ENCODE measurements at regions not wholly inside any gene's neighbourhood (a gene's known extent, or its start where the extent isn't known, plus 50 kb on each side); places are given as distances from the start of the nearest gene placed in this dataset.
"Not testable (repeated sequence)": the region's sequence is repeated elsewhere in the genome, so short reads cannot be mapped to it uniquely, and the experiment has no call there.

DNA sequence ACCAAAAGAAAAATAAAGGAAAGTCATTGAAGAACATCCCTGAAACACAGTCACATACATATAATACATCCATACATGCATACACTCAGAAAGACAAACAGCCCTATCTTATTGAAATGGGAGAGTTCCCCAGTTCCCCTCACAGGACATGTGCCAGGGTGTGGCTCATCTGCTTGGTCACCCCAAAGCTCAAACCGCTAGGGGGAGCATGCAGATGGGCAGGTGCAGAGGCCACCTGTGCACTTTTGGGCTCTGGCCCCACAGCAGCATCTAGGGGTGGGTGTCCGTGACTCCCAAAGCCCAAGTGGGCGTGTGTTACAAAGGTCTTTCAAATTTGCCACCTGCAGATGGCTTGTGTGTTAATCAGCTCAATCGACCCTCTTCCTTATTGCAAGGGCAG lies 75.2 kb downstream of the CMAS start:
- H2AFZ ChIP-seq = no peak overlapping the region
- H3K9me3 ChIP-seq (ENCODE audit: low read depth) = no peaks in the 10 kb centered on the region
- H4K20me1 ChIP-seq (ENCODE audit: insufficient read depth, poor library complexity, severe bottlenecking) = no peaks in the 10 kb centered on the region
- H3K27me3 ChIP-seq = peaks cover 3% of the 10 kb centered on the region
- H3K27ac ChIP-seq = no peak overlapping the region
- H3K9me2 ChIP-seq (replicated peaks; ENCODE audit: insufficient read depth) = no peaks in the 10 kb centered on the region
- no peak overlapping the region for H3K4me3 ChIP-seq
- H3K4me1 ChIP-seq (ENCODE audit: insufficient read depth) = no peaks in the 10 kb centered on the region
- H3K36me3 ChIP-seq (replicated peaks; ENCODE audit: insufficient read depth, low read depth) = no peaks in the 10 kb centered on the region
- no peak overlapping the region for H3K4me2 ChIP-seq
- TF ChIP-seq, protein P1, sequence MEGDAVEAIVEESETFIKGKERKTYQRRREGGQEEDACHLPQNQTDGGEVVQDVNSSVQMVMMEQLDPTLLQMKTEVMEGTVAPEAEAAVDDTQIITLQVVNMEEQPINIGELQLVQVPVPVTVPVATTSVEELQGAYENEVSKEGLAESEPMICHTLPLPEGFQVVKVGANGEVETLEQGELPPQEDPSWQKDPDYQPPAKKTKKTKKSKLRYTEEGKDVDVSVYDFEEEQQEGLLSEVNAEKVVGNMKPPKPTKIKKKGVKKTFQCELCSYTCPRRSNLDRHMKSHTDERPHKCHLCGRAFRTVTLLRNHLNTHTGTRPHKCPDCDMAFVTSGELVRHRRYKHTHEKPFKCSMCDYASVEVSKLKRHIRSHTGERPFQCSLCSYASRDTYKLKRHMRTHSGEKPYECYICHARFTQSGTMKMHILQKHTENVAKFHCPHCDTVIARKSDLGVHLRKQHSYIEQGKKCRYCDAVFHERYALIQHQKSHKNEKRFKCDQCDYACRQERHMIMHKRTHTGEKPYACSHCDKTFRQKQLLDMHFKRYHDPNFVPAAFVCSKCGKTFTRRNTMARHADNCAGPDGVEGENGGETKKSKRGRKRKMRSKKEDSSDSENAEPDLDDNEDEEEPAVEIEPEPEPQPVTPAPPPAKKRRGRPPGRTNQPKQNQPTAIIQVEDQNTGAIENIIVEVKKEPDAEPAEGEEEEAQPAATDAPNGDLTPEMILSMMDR (IDR thresholded peaks at IDR 0.05; ENCODE audit: poor library complexity) = peak; percentile 9
- TF ChIP-seq EZH2phosphoT487 (IDR thresholded peaks at IDR 0.05; ENCODE audit: low read depth, severe bottlenecking, unreplicated experiment) (no peak), EZH2 (IDR thresholded peaks at IDR 0.05; ENCODE audit: borderline replicate concordance) (no peak)
- WGBS (ENCODE audit: low lambda C conversion rate, missing lambda C conversion rate) = 44% methylated on average over 4 of the region's 4 CpGs
- no peaks in the 10 kb centered on the region for H3K79me2 ChIP-seq
- DNase-seq (ENCODE audit: low spot score) = no peak

DNA sequence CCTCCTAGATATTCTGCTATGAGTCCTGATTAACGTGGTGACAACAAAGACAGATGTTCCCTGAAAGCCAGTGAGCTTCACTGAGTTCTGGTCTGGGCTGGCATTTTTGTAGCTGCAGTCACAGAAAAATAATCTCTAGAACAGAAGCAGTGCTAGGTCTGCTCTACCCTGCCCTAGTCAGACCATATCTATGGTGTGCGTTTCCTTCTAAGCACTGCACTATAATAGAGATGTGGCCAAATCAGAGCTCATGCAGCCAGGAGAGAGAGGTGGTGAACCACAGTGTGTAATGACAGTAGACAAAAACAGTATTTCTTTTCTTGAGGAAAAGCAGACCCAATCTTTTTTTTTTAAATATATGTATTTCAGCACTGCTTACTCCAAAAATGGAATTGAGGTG lies 76.3 kb downstream of the CMAS start:
- TF ChIP-seq, protein P1 (IDR thresholded peaks at IDR 0.05; ENCODE audit: poor library complexity) = no peak
- TF ChIP-seq EZH2 (IDR thresholded peaks at IDR 0.05; ENCODE audit: borderline replicate concordance) (no peak), EZH2phosphoT487 (IDR thresholded peaks at IDR 0.05; ENCODE audit: low read depth, severe bottlenecking, unreplicated experiment) (no peak)
- Histone ChIP-seq H3K9me2 (replicated peaks; ENCODE audit: insufficient read depth) (no peaks in the 10 kb centered on the region), H2AFZ (no peak overlapping the region), H4K20me1 (ENCODE audit: insufficient read depth, poor library complexity, severe bottlenecking) (no peaks in the 10 kb centered on the region), H3K79me2 (no peaks in the 10 kb centered on the region), H3K4me2 (no peak overlapping the region), H3K4me1 (ENCODE audit: insufficient read depth) (no peaks in the 10 kb centered on the region), H3K9me3 (ENCODE audit: low read depth) (no peaks in the 10 kb centered on the region), H3K36me3 (replicated peaks; ENCODE audit: insufficient read depth, low read depth) (no peaks in the 10 kb centered on the region), H3K27me3 (no peaks in the 10 kb centered on the region), H3K27ac (no peak overlapping the region), H3K4me3 (no peak overlapping the region)
- WGBS (ENCODE audit: low lambda C conversion rate, missing lambda C conversion rate) = 48% methylated on average over 2 of the region's 2 CpGs
- DNase-seq (ENCODE audit: low spot score) = no peak

DNA sequence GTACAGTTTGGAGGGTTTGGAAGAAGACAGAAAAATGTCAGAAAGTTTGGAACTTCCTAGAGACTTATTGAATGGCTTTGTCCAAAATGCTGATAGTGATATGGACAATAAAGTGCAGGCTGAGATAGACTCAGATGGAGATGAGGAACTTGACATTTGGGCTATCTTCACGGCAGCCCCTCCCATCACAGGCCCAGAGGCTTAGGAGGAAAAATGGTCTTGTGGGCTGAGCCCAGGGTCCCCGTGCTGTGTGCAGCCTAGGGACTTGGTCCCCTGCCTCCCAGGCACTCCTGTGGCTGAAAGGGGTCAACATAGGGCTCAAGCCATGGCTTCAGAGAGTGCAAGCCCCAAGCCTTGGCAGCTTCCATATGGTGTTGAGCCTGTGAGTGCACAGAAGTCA lies 79.0 kb downstream of the CMAS start:
- no peaks in the 10 kb centered on the region for H3K36me3 ChIP-seq (replicated peaks; ENCODE audit: insufficient read depth, low read depth)
- no peak for DNase-seq (ENCODE audit: low spot score)
- no peak overlapping the region for H3K27ac ChIP-seq
- H3K9me3 ChIP-seq (ENCODE audit: low read depth) = no peaks in the 10 kb centered on the region
- no peaks in the 10 kb centered on the region for H3K79me2 ChIP-seq
- whole genome bisulfite sequencing (ENCODE audit: low lambda C conversion rate, missing lambda C conversion rate) = 87% methylated on average over 2 of the region's 2 CpGs
- H3K9me2 ChIP-seq (replicated peaks; ENCODE audit: insufficient read depth) = no peaks in the 10 kb centered on the region
- no peak overlapping the region for H2AFZ ChIP-seq
- TF ChIP-seq EZH2phosphoT487 (IDR thresholded peaks at IDR 0.05; ENCODE audit: low read depth, severe bottlenecking, unreplicated experiment) (no peak), EZH2 (IDR thresholded peaks at IDR 0.05; ENCODE audit: borderline replicate concordance) (no peak)
- TF ChIP-seq, protein P1 (IDR thresholded peaks at IDR 0.05; ENCODE audit: poor library complexity) = no peak
- H3K4me3 ChIP-seq = no peak overlapping the region
- no peak overlapping the region for H3K4me2 ChIP-seq
- H3K4me1 ChIP-seq (ENCODE audit: insufficient read depth) = no peaks in the 10 kb centered on the region
- H3K27me3 ChIP-seq = no peaks in the 10 kb centered on the region
- no peaks in the 10 kb centered on the region for H4K20me1 ChIP-seq (ENCODE audit: insufficient read depth, poor library complexity, severe bottlenecking)

DNA sequence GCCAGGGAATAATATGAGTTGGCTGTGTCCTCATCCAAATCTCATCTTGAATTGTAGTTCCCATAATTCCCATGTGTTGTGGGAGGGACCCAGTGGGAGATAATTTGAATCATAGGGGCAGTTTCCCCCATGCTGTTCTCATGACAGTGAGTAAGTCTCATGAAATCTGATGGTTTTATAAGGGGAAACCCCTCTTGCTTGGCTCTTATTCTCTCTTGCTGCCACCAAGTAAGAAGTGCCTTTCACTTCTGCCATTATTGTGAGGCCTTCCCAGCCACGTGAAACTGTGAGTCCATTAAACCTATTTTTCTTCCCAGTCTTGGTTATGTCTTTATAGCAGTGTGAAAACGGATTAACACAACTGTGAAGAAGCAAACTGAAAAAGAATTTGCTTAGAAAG lies 80.1 kb downstream of the CMAS start:
- DNase-seq (ENCODE audit: low spot score); H3K4me2 ChIP-seq; H3K4me1 ChIP-seq (ENCODE audit: insufficient read depth); H4K20me1 ChIP-seq (ENCODE audit: insufficient read depth, poor library complexity, severe bottlenecking); H2AFZ ChIP-seq; H3K9me3 ChIP-seq (ENCODE audit: low read depth); H3K79me2 ChIP-seq; H3K4me3 ChIP-seq; H3K36me3 ChIP-seq (replicated peaks; ENCODE audit: insufficient read depth, low read depth); H3K27ac ChIP-seq; H3K27me3 ChIP-seq; H3K9me2 ChIP-seq (replicated peaks; ENCODE audit: insufficient read depth): not testable (repeated sequence)
- WGBS (ENCODE audit: low lambda C conversion rate, missing lambda C conversion rate) = 60% methylated on average over 2 of the region's 2 CpGs
